Stimulated activated CD4-positive, alpha-beta T cell treated with anti-CD3 and anti-CD28 coated beads, Interleukin-1b, Interleukin-23, amount 100 ng/mL, for 24 hours (primary cell): ENCODE measurements at regions not wholly inside any gene's neighbourhood (a gene's known extent, or its start where the extent isn't known, plus 50 kb on each side); places are given as distances from the start of the nearest gene placed in this dataset.
"Not testable (repeated sequence)": the region's sequence is repeated elsewhere in the genome, so short reads cannot be mapped to it uniquely, and the experiment has no call there.

ENCODE experiments used
- DNase-seq, 4 experiments: peaks; one replicate each; pipeline ENCODE4 v3.0.0-alpha.2; 2020; ENCODE audit warnings: low read depth in 4 of 4, low spot score in 1 of 4

GRCh38 chr22:22193923-22194322 lies 50.7 kb upstream of the VPREB1 start:
- DNase-seq: no peak

GRCh38 chr22:22193462-22193861 lies 51.1 kb upstream of the VPREB1 start:
- not testable (repeated sequence) for DNase-seq

- not testable (repeated sequence) for DNase-seq
Observed at GRCh38 chr22:22193006-22193405, 51.6 kb upstream of the VPREB1 start.

- DNase-seq: not testable (repeated sequence)
Observed at GRCh38 chr22:22189796-22190195, 54.8 kb upstream of the VPREB1 start.

- DNase-seq: not testable (repeated sequence)
Observed at GRCh38 chr22:22187863-22188262, 56.7 kb upstream of the VPREB1 start.

GRCh38 chr22:22187299-22187698 lies 57.3 kb upstream of the VPREB1 start:
- no peak for DNase-seq

GRCh38 chr22:22185844-22186499 lies 58.6 kb upstream of the VPREB1 start:
- DNase-seq: no peak

- no peak for DNase-seq
Observed at GRCh38 chr22:22185217-22185616, 59.4 kb upstream of the VPREB1 start.

- no peak for DNase-seq
Observed at GRCh38 chr22:22184277-22184807, 60.2 kb upstream of the VPREB1 start.

GRCh38 chr22:22182990-22183264 lies 61.7 kb upstream of the VPREB1 start:
- no peak for DNase-seq

GRCh38 chr22:22182218-22182989 lies 62.2 kb upstream of the VPREB1 start:
- DNase-seq: no peak

- no peak for DNase-seq
Observed at GRCh38 chr22:22181341-22181850, 63.2 kb upstream of the VPREB1 start.

GRCh38 chr22:22180738-22181285 lies 63.8 kb upstream of the VPREB1 start:
- no peak for DNase-seq

- DNase-seq: no peak
Observed at GRCh38 chr22:22179858-22180257, 64.7 kb upstream of the VPREB1 start.

- no peak for DNase-seq
Observed at GRCh38 chr22:22178992-22179391, 65.6 kb upstream of the VPREB1 start.

GRCh38 chr22:22178355-22178965 lies 66.1 kb upstream of the VPREB1 start:
- DNase-seq: no peak

GRCh38 chr22:22176929-22177616 lies 67.5 kb upstream of the VPREB1 start:
- no peak for DNase-seq

GRCh38 chr22:22172896-22173628 lies 71.5 kb upstream of the VPREB1 start:
- not testable (repeated sequence) for DNase-seq

GRCh38 chr22:22171357-22172218 lies 73.0 kb upstream of the VPREB1 start:
- DNase-seq: no peak
